ENCODE measurements at regions not wholly inside any gene's neighbourhood (a gene's known extent, or its start where the extent isn't known, plus 50 kb on each side); places are given as distances from the start of the nearest gene placed in this dataset.

DNA sequence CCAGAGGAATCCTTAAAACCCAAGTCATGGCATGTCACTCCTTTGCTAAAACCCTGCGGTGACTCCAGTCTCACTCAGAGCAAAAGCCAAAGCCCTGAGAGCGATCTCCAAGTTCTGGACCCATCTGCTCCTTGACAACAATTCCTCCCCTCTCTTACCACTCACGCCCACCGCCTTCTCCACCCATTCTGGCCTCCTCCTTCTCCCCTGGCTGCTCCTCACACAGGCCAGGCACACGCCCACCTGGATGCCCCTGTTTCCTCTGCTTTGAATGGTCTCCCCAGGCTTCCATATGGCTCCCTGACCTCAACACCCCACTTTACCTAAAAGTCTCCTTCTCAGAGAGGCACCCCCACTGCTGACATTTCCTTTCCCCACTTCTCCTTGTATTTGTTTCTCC lies 146.1 kb upstream of the LINGO1 start:
- H3K27me3 ChIP-seq: no peaks in the 10 kb centered on the region
- no peak overlapping the region for H3K27ac ChIP-seq
- intact Hi-C loops (cut with DNase I): no loop called here
- no peak for DNase-seq
- H3K4me3 ChIP-seq (replicated peaks in 1 of 3): no peak overlapping the region
- H3K36me3 ChIP-seq: no peaks in the 10 kb centered on the region
- no peaks in the 10 kb centered on the region for H3K4me1 ChIP-seq
- WGBS, 2 donors: 88 to 92% methylated on average over 5 of the region's 5 CpGs
- H3K9me3 ChIP-seq: no peaks in the 10 kb centered on the region
- TF ChIP-seq, protein P1, sequence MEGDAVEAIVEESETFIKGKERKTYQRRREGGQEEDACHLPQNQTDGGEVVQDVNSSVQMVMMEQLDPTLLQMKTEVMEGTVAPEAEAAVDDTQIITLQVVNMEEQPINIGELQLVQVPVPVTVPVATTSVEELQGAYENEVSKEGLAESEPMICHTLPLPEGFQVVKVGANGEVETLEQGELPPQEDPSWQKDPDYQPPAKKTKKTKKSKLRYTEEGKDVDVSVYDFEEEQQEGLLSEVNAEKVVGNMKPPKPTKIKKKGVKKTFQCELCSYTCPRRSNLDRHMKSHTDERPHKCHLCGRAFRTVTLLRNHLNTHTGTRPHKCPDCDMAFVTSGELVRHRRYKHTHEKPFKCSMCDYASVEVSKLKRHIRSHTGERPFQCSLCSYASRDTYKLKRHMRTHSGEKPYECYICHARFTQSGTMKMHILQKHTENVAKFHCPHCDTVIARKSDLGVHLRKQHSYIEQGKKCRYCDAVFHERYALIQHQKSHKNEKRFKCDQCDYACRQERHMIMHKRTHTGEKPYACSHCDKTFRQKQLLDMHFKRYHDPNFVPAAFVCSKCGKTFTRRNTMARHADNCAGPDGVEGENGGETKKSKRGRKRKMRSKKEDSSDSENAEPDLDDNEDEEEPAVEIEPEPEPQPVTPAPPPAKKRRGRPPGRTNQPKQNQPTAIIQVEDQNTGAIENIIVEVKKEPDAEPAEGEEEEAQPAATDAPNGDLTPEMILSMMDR (IDR thresholded peaks at IDR 0.05): no peak
- TF ChIP-seq POLR2A (IDR thresholded peaks at IDR 0.05): no peak

DNA sequence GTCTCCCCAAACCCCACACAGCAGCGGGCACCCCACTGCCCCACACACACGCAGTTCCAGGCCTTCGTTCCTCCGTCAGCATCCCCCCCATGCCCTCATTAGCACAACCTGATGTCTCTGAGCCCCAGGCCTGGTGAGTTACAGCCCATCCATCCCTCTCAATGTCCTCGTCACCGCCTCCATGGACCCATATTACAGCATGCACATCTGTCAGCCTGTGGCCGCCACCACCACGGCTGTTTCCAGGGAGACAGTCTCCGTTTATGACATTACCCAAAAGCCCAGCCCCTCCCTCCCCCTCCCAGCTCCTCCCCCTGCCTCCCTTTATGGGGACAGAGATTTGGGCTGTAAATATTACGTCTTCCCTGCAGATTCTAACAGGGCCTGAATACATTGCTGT lies 143.1 kb upstream of the LINGO1 start:
- WGBS, 2 donors: 80 to 87% methylated on average over 10 of the region's 10 CpGs
- H3K4me1 ChIP-seq: no peaks in the 10 kb centered on the region
- TF ChIP-seq POLR2A (IDR thresholded peaks at IDR 0.05): no peak
- TF ChIP-seq, protein P1 (IDR thresholded peaks at IDR 0.05): no peak
- no peak overlapping the region for H3K4me3 ChIP-seq (replicated peaks in 1 of 3)
- no peaks in the 10 kb centered on the region for H3K27me3 ChIP-seq
- no peak overlapping the region for H3K27ac ChIP-seq
- no peak for DNase-seq
- H3K36me3 ChIP-seq: no peaks in the 10 kb centered on the region
- no peaks in the 10 kb centered on the region for H3K9me3 ChIP-seq
- intact Hi-C loops (cut with DNase I): no loop called here

DNA sequence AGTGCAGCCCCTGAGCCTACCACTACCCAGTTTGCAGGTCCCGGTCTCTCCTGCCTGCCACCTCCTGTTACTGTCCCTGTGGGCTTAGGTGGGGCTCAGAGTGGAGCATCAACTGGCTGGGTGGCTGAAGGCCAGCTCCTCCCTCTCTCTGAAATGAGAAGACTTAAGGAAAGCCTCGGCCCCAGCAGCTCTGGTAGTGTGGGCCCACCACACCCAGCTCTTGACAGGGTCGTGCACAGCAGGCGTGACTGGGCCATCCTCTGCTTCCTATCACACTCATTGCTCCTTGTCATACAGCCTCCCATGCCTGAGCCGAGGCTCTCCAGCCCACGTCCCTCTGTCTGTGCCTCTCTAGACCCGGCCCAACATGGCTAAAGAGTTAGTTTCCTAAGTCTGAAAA lies 142.7 kb upstream of the LINGO1 start:
- 73 to 86% methylated on average over 7 of the region's 7 CpGs for WGBS, 2 donors
- Histone ChIP-seq H3K27me3 (no peaks in the 10 kb centered on the region), H3K36me3 (no peaks in the 10 kb centered on the region), H3K4me1 (no peaks in the 10 kb centered on the region), H3K4me3 (replicated peaks in 1 of 3) (no peak overlapping the region), H3K27ac (no peak overlapping the region), H3K9me3 (no peaks in the 10 kb centered on the region)
- DNase-seq: no peak
- intact Hi-C loops (cut with DNase I): no loop called here
- TF ChIP-seq, protein P1 (IDR thresholded peaks at IDR 0.05): no peak
- no peak for TF ChIP-seq POLR2A (IDR thresholded peaks at IDR 0.05)

DNA sequence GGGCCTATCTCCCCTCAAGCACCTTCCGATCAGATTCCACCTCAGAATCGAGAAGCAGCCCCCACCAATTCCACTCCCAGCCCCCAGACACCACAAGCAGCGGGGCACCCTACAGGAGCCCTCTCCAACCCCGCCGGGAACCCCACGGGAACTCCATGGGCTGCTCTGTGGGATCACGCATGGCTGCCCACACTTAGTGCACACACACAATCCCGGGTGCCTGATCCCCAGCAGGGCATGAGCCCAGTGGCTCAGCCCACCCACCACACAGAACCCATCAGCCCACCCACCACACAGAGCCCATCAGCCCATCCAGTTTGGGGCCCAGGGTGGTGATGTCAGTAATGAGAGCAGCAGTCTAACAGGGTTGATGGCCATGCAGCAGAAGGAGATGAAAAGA lies 141.6 kb upstream of the LINGO1 start:
- intact Hi-C loops (cut with DNase I): no loop called here
- no peaks in the 10 kb centered on the region for H3K9me3 ChIP-seq
- WGBS, 2 donors: 78 to 87% methylated on average over 7 to 8 of the region's 8 CpGs
- H3K27me3 ChIP-seq: no peaks in the 10 kb centered on the region
- no peak for TF ChIP-seq POLR2A (IDR thresholded peaks at IDR 0.05)
- TF ChIP-seq, protein P1 (IDR thresholded peaks at IDR 0.05): no peak
- no peaks in the 10 kb centered on the region for H3K36me3 ChIP-seq
- no peaks in the 10 kb centered on the region for H3K4me1 ChIP-seq
- H3K27ac ChIP-seq: no peak overlapping the region
- no peak for DNase-seq
- H3K4me3 ChIP-seq (replicated peaks in 1 of 3): no peak overlapping the region

DNA sequence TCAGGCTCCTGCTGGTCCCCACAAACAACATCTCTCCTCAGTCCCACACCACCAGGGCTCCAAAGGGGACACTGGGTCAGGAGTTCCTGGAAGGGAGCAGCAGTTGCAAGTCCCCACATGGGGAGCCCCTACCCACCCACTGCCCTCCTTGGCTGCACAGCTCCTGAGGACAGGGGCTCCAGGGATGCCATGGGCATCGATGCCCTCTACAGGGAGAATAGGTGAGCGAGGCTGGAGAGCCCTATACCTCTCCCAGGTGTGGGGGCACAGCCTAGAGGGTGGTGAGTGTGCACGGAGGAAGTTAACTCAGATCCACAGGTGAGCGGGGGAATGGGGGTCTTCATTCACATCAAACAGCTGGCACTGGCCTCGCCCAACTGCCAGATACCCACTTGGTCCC lies 141.2 kb upstream of the LINGO1 start:
- intact Hi-C loops (cut with DNase I): no loop called here
- DNase-seq: no peak
- no peak overlapping the region for H3K27ac ChIP-seq
- TF ChIP-seq, protein P1 (IDR thresholded peaks at IDR 0.05): no peak
- no peak for TF ChIP-seq POLR2A (IDR thresholded peaks at IDR 0.05)
- no peaks in the 10 kb centered on the region for H3K27me3 ChIP-seq
- 88 to 90% methylated on average over 5 of the region's 5 CpGs for WGBS, 2 donors
- H3K36me3 ChIP-seq: no peaks in the 10 kb centered on the region
- H3K4me1 ChIP-seq: no peaks in the 10 kb centered on the region
- no peak overlapping the region for H3K4me3 ChIP-seq (replicated peaks in 1 of 3)
- H3K9me3 ChIP-seq: no peaks in the 10 kb centered on the region

Data from thyroid gland (tissue), 4 donors.